PC-3 (cell line): ENCODE measurements at regions not wholly inside any gene's neighbourhood (a gene's known extent, or its start where the extent isn't known, plus 50 kb on each side); places are given as distances from the start of the nearest gene placed in this dataset.

Experiments used
- ATAC-seq: fragments of 200-7000 bp; cut with Tn5 transposase; 2 replicates; pipeline ENCODE4 v1.9.1; 2020; ENCODE audit warnings: mild to moderate bottlenecking, moderate library complexity
- BruUV-seq: library from RNA; stranded (reverse); fragments of 400-500 nt; replicated peaks from 2 replicates; lab custom pipeline; 2021; lab: Mats Ljungman, UMichigan
- CTCF ChIA-PET: fragments of 300-600 bp; sonication (Branson Sonifier 250); formaldehyde crosslinking; loops from one replicate; lab custom pipeline; 2022; ENCODE audit warnings: antibody characterized with exemption; lab: Charles Lee
- POLR2A ChIA-PET: fragments of 300-600 bp; sonication (Branson Sonifier 250); formaldehyde crosslinking; loops from one replicate; lab custom pipeline; 2022; ENCODE audit warnings: antibody characterized with exemption; ENCODE audit not compliant: unreplicated experiment; lab: Charles Lee
- DNase-seq: peaks from one replicate; pipeline ENCODE4 v3.0.0-alpha.2; 2015
- H2AFZ ChIP-seq: fragments of 300-600 bp; sonication (generic); 2 replicates; pipeline ENCODE4 v1.6.0; 2016; ENCODE audit warnings: antibody characterized with exemption, low read length
- H3F3A ChIP-seq: fragments of 300-600 bp; sonication (generic); one replicate; pipeline ENCODE4 v1.6.0; 2017; ENCODE audit warnings: antibody characterized with exemption, low read length, control low read depth, mild to moderate bottlenecking; ENCODE audit not compliant: unreplicated experiment
- H3K27ac ChIP-seq: fragments of 300-600 bp; sonication (generic); 2 replicates; pipeline ENCODE4 v1.5.1; 2016; ENCODE audit warnings: mild to moderate bottlenecking, low read length
- H3K27me3 ChIP-seq: fragments of 300-600 bp; sonication (generic); 2 replicates; pipeline ENCODE4 v1.6.1; 2016; ENCODE audit warnings: low read length, mixed read lengths
- H3K36me3 ChIP-seq: fragments of 300-600 bp; sonication (generic); 2 replicates; pipeline ENCODE4 v1.6.1; 2016; ENCODE audit warnings: low read depth, mixed run types, low read length, mixed read lengths
- H3K4me1 ChIP-seq: fragments of 300-600 bp; sonication (generic); 2 replicates; pipeline ENCODE4 v1.5.1; 2016; ENCODE audit warnings: low read length; ENCODE audit not compliant: insufficient read depth
- H3K4me2 ChIP-seq: fragments of 300-600 bp; sonication (generic); 2 replicates; pipeline ENCODE4 v1.6.0; 2016; ENCODE audit warnings: low read length
- H3K4me3 ChIP-seq: fragments of 300-600 bp; sonication (generic); 2 replicates; pipeline ENCODE4 v1.5.1; 2016; ENCODE audit warnings: mild to moderate bottlenecking, low read length, mixed read lengths
- H3K79me2 ChIP-seq: fragments of 300-600 bp; sonication (generic); 2 replicates; pipeline ENCODE4 v1.6.1; 2017; ENCODE audit warnings: low read length, mixed read lengths
- H3K9ac ChIP-seq: fragments of 300-600 bp; sonication (generic); 2 replicates; pipeline ENCODE4 v1.6.0; 2016; ENCODE audit warnings: mild to moderate bottlenecking, low read length
- H3K9me2 ChIP-seq: fragments of 300-600 bp; sonication (generic); replicated peaks from 2 replicates; pipeline ENCODE4 v1.6.1; 2016; ENCODE audit warnings: mixed run types, low read length, mixed read lengths
- H3K9me3 ChIP-seq: fragments of 300-600 bp; sonication (generic); 2 replicates; pipeline ENCODE4 v1.6.1; 2016; ENCODE audit warnings: low read length, mixed read lengths
- H4K20me1 ChIP-seq: fragments of 300-600 bp; sonication (generic); 2 replicates; pipeline ENCODE4 v1.6.1; 2016; ENCODE audit warnings: low read length, mixed read lengths
- CTCF ChIP-seq: fragments of 300-600 bp; sonication (generic); conservative IDR thresholded peaks from 2 replicates; pipeline ENCODE4 v1.5.1; 2017; ENCODE audit warnings: antibody characterized with exemption, low read depth, mild to moderate bottlenecking, low read length
- EZH2 ChIP-seq: fragments of 300-600 bp; sonication (generic); IDR thresholded peaks from one replicate; pipeline ENCODE4 v1.6.1; 2017; ENCODE audit warnings: antibody characterized with exemption, mild to moderate bottlenecking, low read length; ENCODE audit not compliant: unreplicated experiment
- EZH2phosphoT487 ChIP-seq: fragments of 300-600 bp; sonication (generic); IDR thresholded peaks from 2 replicates; pipeline ENCODE4 v1.6.1; 2018; ENCODE audit warnings: mild to moderate bottlenecking, antibody characterized with exemption, low read length, borderline replicate concordance
- intact Hi-C: fragments of 100-400 bp; cut with micrococcal nuclease; formaldehyde crosslinking; loops from 2 replicates; pipeline ENCODE4 v1.9.0; 2023

GRCh38 chr6:69617163-69617562 is 179.6 kb downstream of the LMBRD1 start:
- Histone ChIP-seq H3K79me2 (no peaks in the 10 kb centered on the region), H3K4me2 (no peak overlapping the region), H3K27ac (no peak overlapping the region), H3K27me3 (no peaks in the 10 kb centered on the region), H3K9me3 (no peaks in the 10 kb centered on the region), H4K20me1 (no peaks in the 10 kb centered on the region), H3K9me2 (no peaks in the 10 kb centered on the region), H3K4me1 (no peaks in the 10 kb centered on the region), H3K9ac (no peak overlapping the region), H3K4me3 (no peak overlapping the region), H3F3A (no peaks in the 10 kb centered on the region), H2AFZ (no peak overlapping the region), H3K36me3 (no peaks in the 10 kb centered on the region)
- ATAC-seq = no peak
- CTCF ChIA-PET = no interaction called here
- POLR2A ChIA-PET = no interaction called here
- no TSS peak for BruUV-seq
- DNase-seq = no peak
- intact Hi-C loops = no loop called here
- TF ChIP-seq EZH2 (no peak), CTCF (no peak), EZH2phosphoT487 (no peak)

- Histone ChIP-seq H3K9me2 (no peaks in the 10 kb centered on the region), H3K36me3 (no peaks in the 10 kb centered on the region), H3K9me3 (no peaks in the 10 kb centered on the region), H3F3A (no peaks in the 10 kb centered on the region), H3K27ac (no peak overlapping the region), H2AFZ (no peak overlapping the region), H3K4me3 (no peak overlapping the region), H4K20me1 (no peaks in the 10 kb centered on the region), H3K9ac (no peak overlapping the region), H3K4me2 (no peak overlapping the region), H3K4me1 (no peaks in the 10 kb centered on the region), H3K27me3 (no peaks in the 10 kb centered on the region), H3K79me2 (no peaks in the 10 kb centered on the region)
- ChIA-PET CTCF (no interaction called here), POLR2A (no interaction called here)
- no peak for ATAC-seq
- no peak for DNase-seq
- BruUV-seq = no TSS peak
- TF ChIP-seq EZH2 (no peak), EZH2phosphoT487 (no peak), CTCF (no peak)
- intact Hi-C loops = no loop called here
These were observed 186.9 kb downstream of the LMBRD1 start for GRCh38 chr6:69609836-69610472.

- Histone ChIP-seq H3F3A (no peaks in the 10 kb centered on the region), H3K27me3 (peaks cover 13% of the 10 kb centered on the region), H3K9me2 (no peaks in the 10 kb centered on the region), H3K79me2 (no peaks in the 10 kb centered on the region), H3K27ac (no peak overlapping the region), H3K4me2 (no peak overlapping the region), H3K4me3 (no peak overlapping the region), H3K4me1 (no peaks in the 10 kb centered on the region), H3K36me3 (no peaks in the 10 kb centered on the region), H4K20me1 (no peaks in the 10 kb centered on the region), H3K9ac (no peak overlapping the region), H2AFZ (no peak overlapping the region), H3K9me3 (no peaks in the 10 kb centered on the region)
- TF ChIP-seq CTCF (no peak), EZH2 (no peak), EZH2phosphoT487 (no peak)
- BruUV-seq = no TSS peak
- POLR2A ChIA-PET = no interaction called here
- DNase-seq (no peak), ATAC-seq (no peak)
- intact Hi-C loops = no loop called here
- CTCF ChIA-PET = no interaction called here
These were observed 195.7 kb downstream of the LMBRD1 start for GRCh38 chr6:69601132-69601531.
